Activated gamma-delta T cell (primary cell): ENCODE measurements at regions not wholly inside any gene's neighbourhood (a gene's known extent, or its start where the extent isn't known, plus 50 kb on each side); places are given as distances from the start of the nearest gene placed in this dataset.

Experiments
- DNase-seq: peaks from one replicate; lab custom pipeline; 2025; lab: John Stamatoyannopoulos, UW

DNA sequence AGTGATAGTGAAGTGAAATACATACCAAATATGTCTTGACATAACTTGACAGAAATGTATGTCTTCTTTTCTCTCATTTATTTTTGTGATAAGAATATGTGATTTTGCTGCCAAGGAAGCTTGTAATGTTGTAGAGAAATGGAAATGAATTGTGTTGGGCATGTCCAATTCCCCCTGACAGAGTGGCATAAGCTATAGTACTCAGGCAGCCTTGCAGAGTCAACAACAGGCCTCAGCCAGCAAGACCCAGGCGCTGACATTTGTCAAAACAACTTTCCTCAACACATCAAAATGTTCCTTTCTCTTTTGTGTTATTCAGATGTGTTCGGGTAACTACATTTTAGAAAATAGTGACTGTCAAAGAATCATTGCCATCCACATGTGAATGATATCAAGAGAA is 538.1 kb upstream of the ATP11B start:
- DNase-seq, result no peak

DNA sequence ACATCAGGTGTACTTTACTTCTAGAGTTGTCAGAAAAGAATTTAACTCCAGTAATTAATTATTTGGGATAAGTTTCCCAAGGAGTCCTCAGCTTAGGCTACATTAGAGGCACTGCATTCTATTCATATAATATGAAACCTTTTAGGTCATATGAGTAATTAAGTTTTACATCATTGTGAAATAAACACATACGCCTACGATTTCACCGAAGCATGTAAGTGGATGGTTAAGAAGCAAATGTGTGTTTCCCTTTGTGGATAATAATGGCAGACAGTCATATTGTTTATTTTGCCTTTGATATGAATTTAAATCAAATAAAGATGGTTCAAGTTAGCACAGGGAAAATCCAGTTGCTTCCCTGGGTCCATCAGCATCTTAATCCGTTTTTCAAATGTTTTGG is 535.9 kb upstream of the ATP11B start:
- DNase-seq, result no peak

DNA sequence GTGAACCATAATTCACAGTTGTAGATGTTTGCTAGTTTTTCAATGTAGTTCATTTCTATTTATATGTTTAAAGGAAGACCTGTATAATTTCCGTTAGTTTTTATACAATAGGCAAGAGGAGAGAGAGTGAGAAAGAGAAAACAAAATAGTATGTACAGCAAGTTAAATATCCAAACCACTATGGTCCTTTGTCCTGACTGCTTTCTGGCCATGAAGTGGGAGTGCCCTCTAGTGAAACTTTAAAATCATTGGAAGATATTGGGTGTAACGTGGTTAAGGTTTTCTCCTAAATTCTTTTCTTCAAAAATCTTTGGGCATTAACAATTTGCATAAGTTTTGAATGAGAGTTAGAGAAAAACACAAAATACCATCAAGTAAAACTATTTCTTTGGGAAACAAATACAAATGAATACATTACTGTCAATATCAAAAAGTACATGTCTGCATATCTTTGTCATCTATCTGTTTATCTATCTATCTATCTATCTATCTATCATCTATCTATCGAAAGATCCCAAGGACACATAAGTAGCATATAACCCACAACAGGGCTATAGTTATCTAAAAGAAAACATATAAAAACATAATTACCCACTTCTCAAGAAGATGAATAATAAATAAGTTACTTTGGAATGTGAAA is 534.6 kb upstream of the ATP11B start:
- DNase-seq, result no peak

DNA sequence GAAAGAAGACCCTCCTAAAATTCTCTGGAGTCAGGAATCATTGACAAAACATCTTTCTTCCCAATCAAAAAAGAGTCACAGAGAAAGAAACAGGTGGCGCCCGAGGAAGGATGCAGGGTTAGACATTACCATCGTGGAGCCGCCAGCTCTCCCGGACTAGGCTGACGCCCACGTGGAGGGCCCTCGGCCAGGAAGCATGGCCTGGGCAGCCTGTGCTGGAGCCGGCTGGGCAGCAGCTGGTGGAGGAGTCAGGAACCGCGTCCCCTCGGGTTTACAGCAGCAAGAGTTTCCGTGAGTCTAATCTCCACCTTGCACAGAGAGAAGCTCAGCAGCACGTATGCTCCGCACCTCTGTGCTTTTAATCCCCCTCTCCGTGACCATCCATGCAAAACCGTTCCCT is 533.7 kb upstream of the ATP11B start:
- no peak for DNase-seq

DNA sequence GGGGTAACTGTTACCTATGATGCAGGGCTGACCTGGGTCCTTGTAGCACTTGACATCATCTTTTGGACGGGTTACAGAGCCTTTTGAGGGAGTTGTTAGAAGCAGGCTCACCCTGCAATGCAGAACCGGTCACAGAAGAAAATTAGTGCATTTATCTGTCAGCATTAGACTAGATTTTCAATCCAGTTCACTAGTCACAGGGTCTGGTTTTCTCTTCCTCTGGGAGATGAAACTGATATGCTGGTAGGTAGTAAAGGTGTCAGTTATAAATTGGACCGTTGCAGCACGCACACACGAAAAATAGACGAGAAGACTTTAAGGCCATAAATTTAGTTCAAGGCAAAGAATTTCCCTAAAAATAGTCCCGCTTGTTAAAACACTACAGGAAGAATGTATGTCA is 532.3 kb upstream of the ATP11B start:
- DNase-seq, result no peak

DNA sequence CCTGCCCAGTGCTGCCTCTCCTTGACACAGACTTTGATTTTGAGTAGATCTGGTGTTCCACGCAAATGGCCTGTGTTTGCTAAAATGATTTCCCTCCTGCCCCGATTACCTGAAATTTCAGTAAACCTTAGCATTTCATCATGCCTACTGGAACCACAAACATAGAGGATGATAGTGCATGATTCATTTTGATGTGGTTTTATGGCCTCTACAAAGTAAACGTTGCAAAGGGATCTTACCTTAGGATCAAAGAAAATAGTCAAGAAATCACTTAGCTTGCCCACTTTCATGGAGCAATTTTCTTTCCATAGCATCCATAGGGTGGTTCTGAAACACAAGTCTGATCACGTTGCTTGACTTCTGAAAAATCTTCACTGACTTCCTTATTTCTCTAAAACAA is 524.6 kb upstream of the ATP11B start:
- DNase-seq, result no peak

DNA sequence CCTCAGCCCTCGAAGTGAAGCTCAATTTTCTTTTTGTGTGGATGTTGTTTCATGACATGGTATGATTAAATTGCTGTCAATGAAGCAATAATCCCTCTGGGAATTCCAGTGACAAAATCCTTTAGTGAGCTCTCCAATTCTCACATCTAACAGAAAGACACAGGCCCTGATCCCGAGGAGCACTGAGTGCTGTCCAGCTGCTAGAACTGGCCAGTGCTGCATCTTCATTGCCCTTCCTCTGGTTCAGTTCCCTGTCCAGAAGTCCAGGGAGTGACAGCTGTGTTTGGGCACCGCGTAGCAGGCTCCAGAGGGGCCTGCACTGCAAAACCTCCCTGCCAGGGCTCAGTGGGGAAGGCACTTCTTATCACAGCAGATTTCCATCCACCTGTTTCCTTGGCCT is 516.8 kb upstream of the ATP11B start:
- DNase-seq, result no peak

DNA sequence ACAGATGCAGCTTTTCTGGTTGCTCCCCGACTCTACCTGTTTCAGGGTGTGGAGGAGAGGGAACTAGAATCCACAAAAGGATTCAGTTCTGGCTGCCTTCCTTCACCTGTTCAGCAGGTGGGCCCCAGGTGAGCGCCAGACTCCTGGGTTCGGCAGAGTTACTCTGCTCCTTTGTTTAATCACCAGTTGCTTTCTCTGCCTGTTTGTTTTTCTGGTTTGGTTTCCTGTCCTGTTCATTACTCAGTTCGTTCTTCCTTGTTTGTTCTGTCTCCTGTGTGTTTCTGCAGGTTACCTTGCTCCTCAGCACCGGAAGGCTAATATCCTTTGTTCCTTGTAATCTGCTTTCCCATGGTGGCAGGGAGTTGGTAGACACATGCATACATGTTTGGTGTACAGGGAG is 508.5 kb upstream of the ATP11B start:
- DNase-seq, result no peak

DNA sequence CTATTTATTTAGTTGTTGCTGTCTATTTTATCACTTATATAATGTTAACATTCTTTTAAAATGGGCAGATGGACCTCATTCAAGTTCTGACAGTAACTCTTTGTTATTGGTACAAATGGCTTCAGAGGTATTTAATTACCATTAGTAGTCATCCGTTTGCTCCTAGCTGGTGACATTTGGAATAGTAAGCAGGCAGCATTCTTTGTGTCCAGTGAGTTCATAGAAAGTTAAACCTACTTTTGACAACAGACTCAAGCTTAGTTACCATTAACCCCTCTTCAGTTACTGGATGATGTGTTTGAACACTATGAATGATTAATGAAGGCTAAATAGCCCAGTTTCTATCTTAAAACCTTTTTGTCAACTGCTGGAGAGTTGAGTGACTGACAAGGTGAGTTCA is 500.7 kb upstream of the ATP11B start:
- no peak for DNase-seq

DNA sequence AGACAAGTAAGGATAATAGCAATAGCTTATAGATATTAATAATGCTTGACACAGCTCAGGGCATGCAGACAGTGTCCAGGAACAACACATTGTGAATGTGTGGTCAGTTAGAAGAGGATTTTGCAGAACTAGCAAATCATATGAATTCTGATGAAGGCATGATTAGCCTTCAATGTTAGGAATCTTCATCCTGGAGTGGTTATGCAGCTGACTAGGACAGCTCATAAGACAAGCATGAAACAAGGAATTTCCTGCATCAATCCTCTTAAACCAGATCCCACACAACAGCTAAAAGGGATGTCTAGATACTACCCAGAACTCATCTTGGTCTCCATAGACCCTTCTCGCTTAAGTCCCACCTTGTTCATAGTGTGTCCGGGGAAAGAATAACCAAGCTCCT is 499.0 kb upstream of the ATP11B start:
- DNase-seq, result no peak

DNA sequence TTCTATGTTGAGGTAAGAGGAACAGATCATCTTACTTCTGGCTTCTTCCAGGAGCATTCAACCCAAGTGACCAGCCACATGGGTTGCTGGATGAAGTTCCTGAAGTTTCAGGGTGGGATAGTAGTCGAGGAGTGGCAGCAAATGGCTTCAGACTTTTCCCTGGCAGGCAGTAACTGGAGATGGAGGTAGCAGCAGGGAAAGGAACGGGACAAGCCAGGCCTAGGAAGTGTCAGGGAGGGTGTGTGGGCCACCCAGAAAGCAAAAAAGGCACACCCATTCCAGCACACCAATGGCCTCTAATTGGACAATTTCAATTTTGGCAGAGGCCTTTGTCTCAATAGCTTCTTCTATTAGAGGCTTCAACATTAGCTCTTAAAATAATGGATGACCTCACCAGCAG is 498.6 kb upstream of the ATP11B start:
- DNase-seq, result no peak

DNA sequence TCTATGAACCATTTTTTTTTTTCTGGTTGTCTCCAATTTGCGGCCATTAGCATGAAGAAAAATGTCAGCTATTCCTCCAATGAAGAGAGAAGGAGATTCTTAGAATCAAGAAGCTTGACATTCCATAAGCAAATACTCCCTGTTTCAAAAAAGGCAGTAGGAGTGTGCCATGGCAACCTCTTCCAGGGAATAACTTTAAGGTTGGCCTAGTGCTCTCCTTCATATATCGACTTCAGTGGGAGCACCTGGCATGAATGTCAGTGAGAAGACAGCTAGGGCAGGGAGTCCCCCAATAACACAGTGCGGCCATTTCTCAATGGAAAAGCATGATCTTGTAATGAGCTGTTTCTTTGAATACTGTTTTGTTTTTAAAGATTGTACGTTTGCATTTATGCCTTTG is 493.0 kb upstream of the ATP11B start:
- DNase-seq, result no peak

DNA sequence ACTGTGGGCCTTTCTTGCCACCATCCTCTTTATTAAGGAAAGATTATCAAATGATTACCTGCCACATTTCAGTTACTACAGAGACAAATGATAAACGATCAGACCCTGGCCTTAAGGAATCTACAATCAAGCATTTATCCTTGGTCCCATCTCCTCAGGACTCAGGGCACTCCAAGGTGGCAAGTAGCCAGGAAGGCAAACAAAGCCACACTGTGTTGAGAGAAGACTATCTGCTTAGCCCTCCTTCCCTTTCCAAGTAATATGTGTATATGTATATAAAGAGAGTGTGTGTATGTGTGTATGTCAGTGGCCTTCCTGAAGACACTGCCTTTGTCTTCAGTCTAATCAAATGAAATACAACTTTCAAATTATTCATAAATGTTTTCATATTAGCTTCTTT is 490.1 kb upstream of the ATP11B start:
- no peak for DNase-seq

DNA sequence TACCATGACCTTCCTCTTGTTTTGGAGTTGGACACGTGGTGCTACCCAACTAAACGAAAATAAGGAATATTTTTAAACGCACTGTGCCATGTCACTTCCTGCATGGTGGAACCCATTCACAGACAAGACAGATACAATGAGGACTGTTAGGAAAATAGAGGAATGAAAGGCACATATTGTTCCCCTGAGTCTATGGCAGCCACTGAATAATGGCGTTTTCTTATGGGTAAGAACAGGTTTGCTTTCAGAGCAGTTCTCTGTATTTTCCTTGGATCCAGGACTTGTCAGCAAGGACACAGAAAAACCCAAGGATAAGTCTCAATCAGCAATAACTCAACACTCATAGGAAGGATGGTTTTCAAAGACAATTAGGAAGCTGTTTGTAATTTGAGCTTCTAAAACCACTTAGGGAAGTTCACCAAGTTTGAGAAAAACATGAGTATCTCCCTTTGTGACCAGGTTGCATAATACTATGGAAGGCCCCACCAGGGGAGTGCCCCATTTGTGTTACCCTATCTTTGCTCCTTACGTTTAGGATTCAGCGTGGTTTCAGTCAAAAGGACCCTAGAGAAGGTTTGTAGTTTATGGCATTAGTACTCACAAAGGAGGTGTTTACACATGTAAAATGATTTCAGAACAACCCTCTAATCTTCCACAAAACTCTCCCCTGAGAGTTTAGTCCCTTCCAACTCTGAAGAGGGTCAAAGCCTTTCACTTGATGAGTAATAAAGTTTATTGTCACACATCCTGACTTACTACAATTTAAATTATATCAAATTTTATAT is 487.2 kb upstream of the ATP11B start:
- no peak for DNase-seq

DNA sequence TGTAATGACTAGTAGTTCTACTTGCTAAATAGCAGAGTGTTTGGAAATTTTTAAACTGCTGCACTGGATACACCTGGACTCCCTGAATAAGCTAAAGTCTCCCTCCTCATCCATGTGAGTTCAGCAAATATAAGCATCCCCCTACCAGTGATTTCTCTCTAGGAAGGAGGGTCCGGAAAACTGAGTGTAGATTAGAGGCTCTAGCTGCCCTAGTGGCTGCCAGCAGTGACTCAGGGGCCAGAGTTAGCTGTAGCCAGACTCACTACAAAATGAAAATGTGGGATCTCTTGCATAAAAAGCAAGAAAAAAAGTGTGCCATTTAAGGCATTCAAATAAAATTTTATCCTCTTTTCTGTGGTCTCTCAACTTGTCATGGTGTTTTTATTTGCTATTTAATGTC is 485.0 kb upstream of the ATP11B start:
- no peak for DNase-seq

DNA sequence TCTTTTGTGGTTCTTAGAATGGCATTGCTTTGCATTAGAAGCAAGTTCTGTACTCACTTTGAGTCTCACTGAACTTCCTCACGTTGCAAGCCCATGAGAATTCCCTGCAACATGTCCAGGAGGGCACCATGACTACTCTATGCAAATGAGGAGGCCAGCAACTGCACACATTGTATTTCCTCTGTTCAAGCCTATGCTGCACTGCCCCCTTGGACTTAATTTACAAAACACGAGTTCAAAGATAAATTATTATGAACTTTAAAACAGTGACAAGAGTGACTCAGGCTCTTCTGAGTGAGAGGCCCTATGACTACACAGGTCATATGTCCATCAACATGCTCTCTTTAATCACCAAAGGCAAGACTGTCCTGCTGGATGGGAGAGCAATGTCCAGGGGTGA is 484.2 kb upstream of the ATP11B start:
- DNase-seq, result no peak

DNA sequence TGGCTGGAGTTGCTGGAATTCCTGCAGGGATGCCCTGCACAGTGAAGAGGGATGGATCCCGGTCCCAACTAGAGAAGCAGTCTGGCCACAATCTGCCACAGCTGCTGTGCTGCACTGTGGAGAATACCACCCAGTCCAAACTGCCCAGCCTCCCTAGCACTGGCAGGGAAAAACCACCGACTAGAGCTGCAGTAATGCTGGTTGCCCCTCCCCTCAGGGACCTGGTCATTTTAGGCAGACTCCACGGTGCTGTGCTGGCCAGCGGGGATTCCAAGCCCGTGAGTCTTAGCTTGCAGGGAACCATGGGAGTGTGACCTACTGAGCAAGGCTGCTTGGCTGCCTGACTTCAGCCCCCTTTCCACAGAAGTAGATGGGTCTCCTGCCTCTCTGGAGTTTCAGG is 478.0 kb upstream of the ATP11B start:
- DNase-seq, result no peak

DNA sequence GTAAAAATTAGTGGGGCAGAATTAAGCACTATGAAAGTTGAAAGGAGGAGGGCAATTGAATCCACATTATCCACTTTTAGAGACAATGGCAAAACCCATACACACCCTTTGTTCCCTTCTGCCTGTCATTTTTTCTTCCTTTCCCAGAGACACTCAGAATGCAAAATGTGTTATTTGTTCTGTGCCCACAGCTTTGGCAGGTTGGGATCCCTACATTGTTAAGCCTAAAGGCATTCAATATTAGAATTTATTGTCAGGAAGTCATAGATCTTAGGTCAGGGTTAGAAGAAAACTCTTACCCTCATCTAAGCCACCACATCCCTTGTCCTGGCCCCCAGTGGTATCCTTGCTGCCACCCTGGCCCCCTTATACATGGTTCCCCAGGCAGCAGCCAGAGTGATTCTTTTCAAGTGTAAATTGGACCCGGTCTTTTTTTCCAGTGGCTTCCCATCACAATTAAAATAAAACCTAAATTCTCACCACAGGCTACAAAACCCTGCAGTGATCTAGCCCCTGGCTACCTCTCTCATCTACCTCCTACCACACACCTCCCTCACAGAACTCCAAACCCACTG is 470.1 kb upstream of the ATP11B start:
- no peak for DNase-seq

DNA sequence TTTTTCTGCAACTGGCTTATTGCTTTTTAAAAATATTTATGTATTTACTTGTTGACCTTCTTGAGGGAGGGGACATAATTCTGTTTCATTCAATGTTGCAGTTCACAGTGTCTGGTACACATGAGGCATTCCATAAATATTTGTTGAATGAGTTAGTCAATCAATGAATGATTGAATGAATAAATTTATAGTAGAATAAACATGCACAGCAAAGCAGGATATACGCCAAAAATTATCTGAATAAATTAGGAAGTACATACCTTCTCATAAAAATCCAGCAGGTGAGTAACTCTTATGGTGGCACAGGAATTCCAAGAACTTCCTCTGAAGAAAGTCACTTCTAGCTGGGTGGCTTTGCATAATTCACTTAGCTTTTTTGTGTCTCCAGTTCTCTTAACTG is 469.4 kb upstream of the ATP11B start:
- no peak for DNase-seq

DNA sequence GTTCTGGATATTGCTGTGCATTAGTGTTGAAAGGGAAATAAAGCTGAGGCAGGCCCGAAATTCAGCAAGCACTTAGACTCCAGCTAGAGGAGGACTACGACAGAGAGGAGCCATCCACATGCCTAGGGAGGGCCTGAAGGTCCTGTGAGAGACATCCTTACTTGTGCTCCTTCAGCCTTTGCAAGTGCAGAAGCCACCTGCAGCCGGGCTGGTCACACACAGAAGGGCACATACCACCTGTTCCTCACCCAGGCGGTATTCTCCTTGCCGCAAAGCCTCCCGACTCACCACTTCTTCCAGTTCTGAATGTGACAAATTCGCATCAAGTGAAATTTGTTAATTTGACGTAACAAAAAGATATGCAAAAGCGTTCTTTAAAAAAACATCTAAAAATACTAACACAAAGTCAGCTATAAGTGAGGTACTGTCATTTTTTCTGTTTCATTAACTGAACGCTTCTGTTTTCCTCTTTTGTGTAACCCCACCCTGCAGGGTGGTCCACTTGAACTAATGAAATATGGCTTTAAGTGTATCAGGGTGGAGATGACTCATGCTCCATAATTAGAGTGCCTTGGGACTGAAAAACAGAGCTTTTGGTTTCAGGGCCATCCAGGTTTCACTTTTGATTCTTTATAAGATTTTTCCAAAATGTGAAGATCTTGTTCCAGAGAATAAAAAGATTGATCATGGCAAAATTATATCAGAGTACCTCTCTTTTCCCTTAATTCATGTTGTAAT is 467.9 kb upstream of the ATP11B start:
- DNase-seq, result no peak

DNA sequence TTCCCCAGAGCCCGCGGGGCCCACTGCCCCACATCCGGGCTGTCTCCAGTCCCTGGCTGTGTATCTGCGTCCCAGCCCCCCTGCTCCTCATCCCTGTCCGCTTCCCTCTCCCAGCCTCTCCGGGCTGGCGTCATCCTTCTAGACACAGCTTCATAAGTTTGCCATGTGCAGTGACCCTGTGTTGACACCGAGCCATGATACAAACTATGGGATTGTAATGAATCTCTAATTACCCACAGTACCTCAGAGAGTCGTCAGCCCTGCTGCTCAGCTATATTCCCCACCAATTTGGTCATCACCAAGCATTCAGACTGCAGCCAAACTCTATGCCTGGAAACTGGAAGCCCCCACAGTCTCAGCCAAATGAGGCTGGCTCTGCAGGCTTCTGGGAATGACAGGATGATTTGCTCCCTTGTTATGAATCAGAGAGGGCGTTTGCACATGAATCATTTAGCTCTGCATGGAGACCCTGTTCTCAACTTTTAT is 466.1 kb upstream of the ATP11B start:
- no peak for DNase-seq

DNA sequence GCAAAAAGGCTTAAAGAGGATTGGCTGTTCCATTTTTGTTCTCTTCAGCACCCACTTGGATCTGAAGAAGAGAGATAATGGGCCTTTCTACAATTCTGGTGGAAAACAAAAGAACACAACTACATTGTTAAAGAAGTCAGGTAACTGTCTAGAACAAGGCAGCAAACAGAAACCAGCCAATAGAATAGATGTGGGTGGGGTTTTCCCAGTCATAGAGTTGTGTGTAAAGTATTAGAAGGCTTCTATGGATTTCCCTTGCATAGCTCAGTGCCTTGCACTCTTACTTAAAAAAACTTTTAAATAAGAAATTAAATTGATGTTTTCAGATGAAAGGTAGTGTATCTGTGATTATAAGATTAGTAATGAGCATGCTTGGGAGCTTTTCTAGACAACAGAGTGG is 462.7 kb upstream of the ATP11B start:
- DNase-seq, result no peak

DNA sequence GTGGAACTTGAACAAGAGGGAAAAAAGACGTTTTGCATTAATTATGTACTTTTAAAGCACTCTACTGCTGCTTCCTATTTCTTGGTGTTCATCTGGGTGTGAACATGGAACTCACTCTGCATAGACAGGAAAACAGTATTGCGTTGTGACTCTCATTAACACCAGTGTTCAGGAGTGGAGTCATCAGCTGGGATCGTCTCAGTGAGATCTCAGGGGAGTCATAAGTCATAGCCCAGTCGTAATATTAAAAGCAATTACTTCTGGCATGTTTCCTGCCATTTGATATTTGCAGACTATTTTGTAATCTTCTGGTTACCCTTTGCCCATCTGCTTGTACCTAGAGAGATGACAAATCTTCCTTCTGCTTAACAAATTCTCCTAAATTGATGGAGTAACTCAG is 462.0 kb upstream of the ATP11B start:
- DNase-seq, result no peak
